CD4-positive, alpha-beta memory T cell (primary cell): ENCODE measurements at regions not wholly inside any gene's neighbourhood (a gene's known extent, or its start where the extent isn't known, plus 50 kb on each side); places are given as distances from the start of the nearest gene placed in this dataset.

Source experiments
- CTCF ChIA-PET: fragments of 350-600 bp; sonication (Branson Sonifier 250); formaldehyde crosslinking; loops from one replicate; lab custom pipeline; 2021; ENCODE audit warnings: inconsistent platforms; ENCODE audit not compliant: partially characterized antibody; lab: Charles Lee
- POLR2A ChIA-PET: fragments of 350-600 bp; sonication (Branson Sonifier 250); formaldehyde crosslinking; loops from one replicate; lab custom pipeline; 2021; ENCODE audit not compliant: partially characterized antibody; lab: Charles Lee
- DNase-seq, 5 donors: peaks; one replicate each; pipeline versions ENCODE4 v3.0.0 to v3.0.0-alpha.2; 2020 to 2022; ENCODE audit warnings: mixed read lengths in 1 of 5
- H3K27ac ChIP-seq: one replicate; pipeline ENCODE4 v1.7.0; 2013; ENCODE audit warnings: low read depth, low read length
- H3K27me3 ChIP-seq: 2 replicates; pipeline ENCODE4 v1.7.0; 2013; ENCODE audit warnings: mild to moderate bottlenecking, low read length, moderate library complexity; ENCODE audit not compliant: insufficient read depth
- H3K36me3 ChIP-seq: 2 replicates; pipeline ENCODE4 v1.7.0; 2013; ENCODE audit warnings: mild to moderate bottlenecking, low read length, moderate library complexity; ENCODE audit not compliant: insufficient read depth
- H3K4me1 ChIP-seq: 2 replicates; pipeline ENCODE4 v1.7.0; 2013; ENCODE audit warnings: mild to moderate bottlenecking, low read length, moderate library complexity; ENCODE audit not compliant: insufficient read depth
- H3K4me3 ChIP-seq, 2 donors: one replicate each; pipeline ENCODE4 v1.7.0; 2013; ENCODE audit warnings: low read length in 2 of 2, mild to moderate bottlenecking in 1 of 2
- H3K9me3 ChIP-seq, 2 donors: one replicate each; pipeline ENCODE4 v1.7.0; 2013; ENCODE audit warnings: low read length in 2 of 2, control low read depth in 1 of 2; ENCODE audit not compliant: control insufficient read depth in 1 of 2
- H3K27ac Mint-ChIP-seq, 7 donors: one replicate each; pipeline ENCODE4 v1.8.0; 2020 to 2021; ENCODE audit warnings: mixed read lengths in 7 of 7, mild to moderate bottlenecking in 6 of 7, inconsistent platforms in 3 of 7, moderate library complexity in 3 of 7
- H3K27me3 Mint-ChIP-seq, 2 donors: one replicate each; pipeline ENCODE4 v1.8.0; 2020 to 2021; ENCODE audit warnings: mixed read lengths in 2 of 2
- H3K36me3 Mint-ChIP-seq, 2 donors: one replicate each; pipeline ENCODE4 v1.8.0; 2020 to 2021; ENCODE audit warnings: mixed read lengths in 2 of 2, inconsistent platforms in 1 of 2, mild to moderate bottlenecking in 1 of 2
- H3K4me1 Mint-ChIP-seq, 4 donors: one replicate each; pipeline ENCODE4 v1.8.0; 2020 to 2021; ENCODE audit warnings: mixed read lengths in 4 of 4, mild to moderate bottlenecking in 1 of 4
- H3K4me3 Mint-ChIP-seq, 8 donors: one replicate each; pipeline ENCODE4 v1.8.0; 2020 to 2021; ENCODE audit warnings: mixed read lengths in 8 of 8, mild to moderate bottlenecking in 7 of 8, moderate library complexity in 6 of 8, inconsistent platforms in 3 of 8
- H3K9me3 Mint-ChIP-seq, 8 donors: one replicate each; pipeline ENCODE4 v1.8.0; 2020 to 2021; ENCODE audit warnings: mixed read lengths in 8 of 8, mild to moderate bottlenecking in 5 of 8, inconsistent platforms in 3 of 8, moderate library complexity in 1 of 8
- intact Hi-C: fragments of 100-400 bp; cut with micrococcal nuclease; formaldehyde crosslinking; loops from one replicate; pipeline ENCODE4 v1.15.1; 2023

GRCh38 chr12:65715961-65716360 is 108.3 kb upstream of the HMGA2 start:
- no peaks in the 10 kb centered on the region for H3K9me3 ChIP-seq
- DNase-seq = no peak
- CTCF ChIA-PET = no interaction called here
- no peak overlapping the region for H3K27ac ChIP-seq
- no peaks in the 10 kb centered on the region for H3K27me3 ChIP-seq
- H3K4me1 ChIP-seq = no peaks in the 10 kb centered on the region
- Mint-ChIP-seq H3K27ac (no peak overlapping the region), H3K36me3 (no peaks in the 10 kb centered on the region), H3K27me3 (peaks cover 2 to 9% of the 10 kb centered on the region in 2 donors), H3K4me3 (no peak overlapping the region), H3K4me1 (no peaks in the 10 kb centered on the region), H3K9me3 (peaks cover 0 to 6% (median 0%) of the 10 kb centered on the region in 8 donors)
- no peak overlapping the region for H3K4me3 ChIP-seq
- POLR2A ChIA-PET = no interaction called here
- H3K36me3 ChIP-seq = no peaks in the 10 kb centered on the region
- intact Hi-C loops = no loop called here

DNA sequence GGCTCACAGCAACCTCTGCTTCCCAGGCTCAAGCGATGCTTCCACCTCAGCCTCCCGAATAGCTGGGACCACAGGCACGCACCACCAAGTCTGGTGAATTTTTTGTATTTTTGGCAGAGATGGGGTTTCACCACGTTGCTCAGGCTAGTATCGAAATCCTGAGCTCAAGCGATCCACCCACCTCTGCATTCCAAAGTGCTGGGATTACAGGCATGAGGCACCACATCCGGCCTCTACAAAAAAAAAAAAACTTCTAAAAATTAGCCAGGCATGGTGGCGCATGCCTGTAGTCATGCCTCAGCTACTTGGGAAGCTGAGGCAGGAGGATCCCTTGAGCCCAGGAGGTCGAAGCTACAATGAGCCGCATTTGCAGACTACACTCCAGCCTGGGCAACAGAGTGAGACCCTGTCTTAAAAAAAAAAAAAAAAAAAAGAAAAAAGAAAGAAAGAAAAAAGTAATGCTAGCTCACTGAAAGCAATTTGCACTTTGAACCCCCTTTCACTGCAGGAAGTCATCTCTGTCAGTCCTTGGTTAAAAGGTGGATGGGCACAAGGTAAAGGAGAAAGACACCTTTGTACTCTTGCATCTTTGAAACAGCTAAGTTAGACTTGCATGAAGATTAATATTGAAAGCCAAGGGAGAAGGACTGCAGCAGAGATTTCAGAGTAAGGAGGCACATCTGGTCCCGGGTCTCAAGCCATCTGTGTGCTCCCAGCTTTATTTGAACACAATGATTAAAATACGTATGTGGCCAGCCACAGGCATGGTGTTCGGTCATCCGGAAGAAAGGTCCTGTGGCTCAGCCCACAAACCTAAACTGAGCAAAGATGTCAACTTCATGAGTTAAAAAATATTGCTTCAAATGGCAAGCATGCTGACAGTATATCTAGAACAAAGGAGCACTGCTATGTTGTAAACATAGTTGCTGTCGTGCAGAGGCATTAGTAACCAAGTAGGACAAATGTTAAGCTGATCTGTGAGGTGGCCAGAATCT is 103.8 kb upstream of the HMGA2 start:
- no peak overlapping the region for H3K4me3 Mint-ChIP-seq
- H3K27me3 Mint-ChIP-seq = peaks cover 2 to 13% of the 10 kb centered on the region in 2 donors
- no peak overlapping the region for H3K4me3 ChIP-seq
- H3K27ac ChIP-seq = no peak overlapping the region
- no peaks in the 10 kb centered on the region for H3K4me1 ChIP-seq
- H3K4me1 Mint-ChIP-seq = no peaks in the 10 kb centered on the region
- H3K9me3 ChIP-seq = no peaks in the 10 kb centered on the region
- peaks cover 3% of the 10 kb centered on the region for H3K27me3 ChIP-seq
- ChIA-PET POLR2A (no interaction called here), CTCF (no interaction called here)
- intact Hi-C loops = no loop called here
- H3K9me3 Mint-ChIP-seq = peaks cover 0 to 6% (median 0%) of the 10 kb centered on the region in 8 donors
- H3K27ac Mint-ChIP-seq = no peak overlapping the region
- H3K36me3 Mint-ChIP-seq = no peaks in the 10 kb centered on the region
- DNase-seq = no peak
- H3K36me3 ChIP-seq = no peaks in the 10 kb centered on the region

- Histone ChIP-seq H3K27ac (no peak overlapping the region), H3K9me3 (no peaks in the 10 kb centered on the region), H3K4me3 (no peak overlapping the region), H3K4me1 (no peaks in the 10 kb centered on the region), H3K27me3 (peaks cover 5% of the 10 kb centered on the region), H3K36me3 (no peaks in the 10 kb centered on the region)
- ChIA-PET CTCF (no interaction called here), POLR2A (no interaction called here)
- H3K36me3 Mint-ChIP-seq = no peaks in the 10 kb centered on the region
- no peak overlapping the region for H3K27ac Mint-ChIP-seq
- H3K27me3 Mint-ChIP-seq = peaks cover 6 to 17% of the 10 kb centered on the region in 2 donors
- no peaks in the 10 kb centered on the region for H3K4me1 Mint-ChIP-seq
- H3K9me3 Mint-ChIP-seq = peaks cover 0 to 6% (median under 1%) of the 10 kb centered on the region in 8 donors
- no peak overlapping the region for H3K4me3 Mint-ChIP-seq
- DNase-seq = no peak
- intact Hi-C loops = no loop called here
These were observed 102.6 kb upstream of the HMGA2 start for GRCh38 chr12:65721541-65722190.

DNA sequence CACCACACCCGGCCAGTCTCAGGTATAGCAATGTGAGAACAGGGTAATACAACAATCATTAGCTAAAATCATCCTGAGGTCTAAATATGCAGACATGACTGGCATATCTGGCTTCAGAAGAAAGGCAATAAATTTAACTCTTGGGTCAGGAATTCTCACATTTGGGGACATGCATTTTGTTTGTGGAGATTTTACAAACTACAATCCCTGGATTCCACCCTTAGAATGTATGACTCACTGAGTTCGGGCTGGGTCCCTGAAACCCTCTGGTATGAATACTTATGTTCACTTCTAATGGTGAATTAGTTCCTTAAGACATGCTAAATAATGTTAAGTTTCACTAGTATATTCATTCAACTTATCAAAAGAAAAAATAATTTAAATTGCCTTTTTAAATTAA is 98.9 kb upstream of the HMGA2 start:
- H3K27ac ChIP-seq = no peak overlapping the region
- CTCF ChIA-PET = no interaction called here
- H3K36me3 ChIP-seq = no peaks in the 10 kb centered on the region
- Mint-ChIP-seq H3K4me3 (no peak overlapping the region), H3K27ac (no peak overlapping the region), H3K9me3 (peaks cover 0 to 4% (median 0%) of the 10 kb centered on the region in 8 donors), H3K4me1 (peaks cover 0 to 1% (median 0%) of the 10 kb centered on the region in 4 donors), H3K36me3 (no peaks in the 10 kb centered on the region), H3K27me3 (peaks cover 23 to 24% of the 10 kb centered on the region in 2 donors)
- no peak overlapping the region for H3K4me3 ChIP-seq
- DNase-seq = no peak
- POLR2A ChIA-PET = no interaction called here
- intact Hi-C loops = no loop called here
- peaks cover 12% of the 10 kb centered on the region for H3K27me3 ChIP-seq
- H3K9me3 ChIP-seq = no peaks in the 10 kb centered on the region
- no peaks in the 10 kb centered on the region for H3K4me1 ChIP-seq

DNA sequence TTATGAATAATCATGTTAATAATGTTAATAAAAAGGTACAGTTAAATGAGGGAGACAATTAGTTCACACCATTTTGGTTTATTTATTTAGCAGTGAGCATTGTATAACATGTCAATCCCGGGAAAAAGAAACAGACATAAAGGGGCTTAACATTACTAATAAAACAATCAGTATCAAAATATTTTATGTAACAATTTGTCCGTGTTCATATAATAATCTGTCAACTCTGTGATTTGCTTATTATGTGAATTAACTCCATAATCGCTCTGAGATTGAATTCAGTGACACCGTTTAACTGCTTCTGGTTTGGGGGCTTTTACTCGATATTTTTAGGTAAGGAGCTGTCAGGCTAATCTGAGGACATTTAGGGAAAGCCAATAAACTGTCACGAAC is 95.8 kb upstream of the HMGA2 start:
- H3K4me3 Mint-ChIP-seq = no peak overlapping the region
- intact Hi-C loops = no loop called here
- CTCF ChIA-PET = no interaction called here
- Histone ChIP-seq H3K4me3 (no peak overlapping the region), H3K36me3 (no peaks in the 10 kb centered on the region), H3K27ac (no peak overlapping the region), H3K4me1 (no peaks in the 10 kb centered on the region), H3K9me3 (no peaks in the 10 kb centered on the region), H3K27me3 (peaks cover 9% of the 10 kb centered on the region)
- no peak overlapping the region for H3K27ac Mint-ChIP-seq
- H3K9me3 Mint-ChIP-seq = peaks cover 0 to 4% (median 0%) of the 10 kb centered on the region in 8 donors
- POLR2A ChIA-PET = no interaction called here
- no peak for DNase-seq
- no peaks in the 10 kb centered on the region for H3K36me3 Mint-ChIP-seq
- peaks cover 0 to 1% (median 0%) of the 10 kb centered on the region in 4 donors for H3K4me1 Mint-ChIP-seq
- peaks cover 24 to 30% of the 10 kb centered on the region in 2 donors for H3K27me3 Mint-ChIP-seq

- no peaks in the 10 kb centered on the region for H3K36me3 ChIP-seq
- peaks cover 23 to 31% of the 10 kb centered on the region in 2 donors for H3K27me3 Mint-ChIP-seq
- intact Hi-C loops = no loop called here
- peaks cover 9% of the 10 kb centered on the region for H3K27me3 ChIP-seq
- ChIA-PET CTCF (no interaction called here), POLR2A (no interaction called here)
- H3K9me3 ChIP-seq = no peaks in the 10 kb centered on the region
- H3K4me1 Mint-ChIP-seq = peaks cover 0 to 1% (median 0%) of the 10 kb centered on the region in 4 donors
- H3K9me3 Mint-ChIP-seq = peaks cover 0 to 4% (median 0%) of the 10 kb centered on the region in 8 donors
- no peak overlapping the region for H3K4me3 Mint-ChIP-seq
- H3K27ac Mint-ChIP-seq = no peak overlapping the region
- no peak overlapping the region for H3K27ac ChIP-seq
- no peaks in the 10 kb centered on the region for H3K4me1 ChIP-seq
- H3K4me3 ChIP-seq = no peak overlapping the region
- no peaks in the 10 kb centered on the region for H3K36me3 Mint-ChIP-seq
- no peak for DNase-seq
These were observed 95.2 kb upstream of the HMGA2 start for GRCh38 chr12:65728848-65729793.
